Astrocyte of the cerebellum (primary cell): ENCODE measurements at regions not wholly inside any gene's neighbourhood (a gene's known extent, or its start where the extent isn't known, plus 50 kb on each side); places are given as distances from the start of the nearest gene placed in this dataset.

Experiments used
- DNase-seq: peaks from one replicate; pipeline ENCODE4 v3.0.0-alpha.2; 2011; ENCODE audit warnings: low read depth
- H3K4me3 ChIP-seq: 2 replicates; pipeline ENCODE4 v1.5.1; 2011; ENCODE audit warnings: mild to moderate bottlenecking, low read depth, low read length, moderate library complexity
- CTCF ChIP-seq: IDR thresholded peaks from 2 replicates; pipeline ENCODE4 v1.5.1; 2012; ENCODE audit warnings: low read length, low read depth, moderate library complexity, mild to moderate bottlenecking; ENCODE audit errors: missing control alignments
- in situ Hi-C: cut with HindIII; loops from 2 replicates; pipeline ENCODE4 v1.10.0; 2017; ENCODE audit warnings: low sequenced_read_pairs

- H3K4me3 ChIP-seq: no peak overlapping the region
- in situ Hi-C loops: no loop called here
- no peak for DNase-seq
- no peak for TF ChIP-seq CTCF
Measured at GRCh38 chr17:12429116-12429515, 236.6 kb upstream of the MYOCD start.

GRCh38 chr17:12431188-12431587 is 234.5 kb upstream of the MYOCD start:
- TF ChIP-seq CTCF: no peak
- in situ Hi-C loops: loop anchor here (10.0 kb wide), 1 partner anchor 164 kb away; no protein-coding TSS in a partner anchor
- H3K4me3 ChIP-seq: no peak overlapping the region
- no peak for DNase-seq

- no peak for DNase-seq
- H3K4me3 ChIP-seq: no peak overlapping the region
- TF ChIP-seq CTCF: no peak
- in situ Hi-C loops: loop anchor here (10.0 kb wide), 1 partner anchor 157 kb away; no protein-coding TSS in a partner anchor
Measured at GRCh38 chr17:12438212-12438611, 227.5 kb upstream of the MYOCD start.

- in situ Hi-C loops: loop anchor here (10.0 kb wide), 1 partner anchor 156 kb away; no protein-coding TSS in a partner anchor
- no peak for DNase-seq
- TF ChIP-seq CTCF: no peak
- no peak overlapping the region for H3K4me3 ChIP-seq
Measured at GRCh38 chr17:12438813-12439586, 226.7 kb upstream of the MYOCD start.

- no peak for TF ChIP-seq CTCF
- in situ Hi-C loops: no loop called here
- H3K4me3 ChIP-seq: no peak overlapping the region
- no peak for DNase-seq
Measured at GRCh38 chr17:12445331-12445730, 220.4 kb upstream of the MYOCD start.

GRCh38 chr17:12457493-12457892 is 208.2 kb upstream of the MYOCD start:
- no peak overlapping the region for H3K4me3 ChIP-seq
- no peak for DNase-seq
- no peak for TF ChIP-seq CTCF
- in situ Hi-C loops: no loop called here
